ENCODE measurements at regions not wholly inside any gene's neighbourhood (a gene's known extent, or its start where the extent isn't known, plus 50 kb on each side); places are given as distances from the start of the nearest gene placed in this dataset.

DNA sequence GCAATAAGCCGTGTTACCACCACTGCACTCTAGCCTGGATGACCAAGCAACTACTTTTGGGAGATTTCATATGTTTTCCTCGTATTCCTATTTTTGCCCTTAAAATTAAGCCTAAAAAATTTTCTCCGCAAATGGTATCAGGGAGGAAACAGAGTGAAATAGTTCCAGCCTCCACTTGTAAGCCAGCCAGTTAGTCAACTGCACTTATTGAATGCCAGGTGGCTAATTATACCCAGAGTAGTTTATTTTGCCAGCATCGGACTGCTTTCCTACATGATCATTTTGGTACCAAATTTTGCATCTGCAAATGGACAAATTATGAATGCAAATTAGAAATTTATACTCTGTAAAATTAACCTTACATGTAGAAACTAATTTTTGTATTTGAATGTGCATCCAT is 90.2 kb upstream of the ARHGAP28 start:
- TF ChIP-seq CTCF (conservative IDR thresholded peaks at IDR 0.05) (no peak), ZFX (IDR thresholded peaks at IDR 0.05) (no peak)
